ENCODE measurements at regions not wholly inside any gene's neighbourhood (a gene's known extent, or its start where the extent isn't known, plus 50 kb on each side); places are given as distances from the start of the nearest gene placed in this dataset.

- 56% methylated on average over 2 of the region's 2 CpGs for WGBS
- no peak overlapping the region for H3K27ac ChIP-seq (replicated peaks in 1 of 4)
- no peak overlapping the region for H3K4me3 ChIP-seq
- intact Hi-C loops (cut with DNase I): no loop called here
- H3K27me3 ChIP-seq: no peaks in the 10 kb centered on the region
- no peaks in the 10 kb centered on the region for H3K36me3 ChIP-seq
- no peak for DNase-seq (ENCODE audit: extremely low spot score)
- TF ChIP-seq POLR2AphosphoS5 (IDR thresholded peaks at IDR 0.05) (no peak), POLR2A (IDR thresholded peaks at IDR 0.05; ENCODE audit: low read depth) (no peak), CTCF (IDR thresholded peaks at IDR 0.05) (no peak), EP300 (IDR thresholded peaks at IDR 0.05) (no peak)
- H3K4me1 ChIP-seq: no peaks in the 10 kb centered on the region
- no peaks in the 10 kb centered on the region for H3K9me3 ChIP-seq
Observed at GRCh38 chr21:41091616-41092015, 76.3 kb upstream of the BACE2 start.

DNA sequence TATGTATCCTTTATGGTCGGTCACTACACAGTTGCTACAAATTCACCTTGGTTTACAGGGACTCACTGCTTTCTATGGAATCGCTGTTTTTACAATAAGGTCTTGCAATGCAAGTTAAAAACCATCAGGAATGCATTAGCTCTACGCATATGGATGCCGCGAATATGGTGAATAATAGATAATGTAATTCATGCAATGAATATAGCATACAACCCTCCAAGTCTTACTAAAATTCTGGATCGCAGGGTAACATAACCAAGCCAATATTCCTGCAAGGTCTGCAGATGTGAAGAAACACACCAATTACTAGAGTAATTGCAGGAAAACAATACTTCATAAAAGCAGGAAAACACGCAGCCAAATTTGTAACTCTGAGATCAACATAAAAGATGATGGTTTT lies 75.6 kb upstream of the BACE2 start:
- no peak overlapping the region for H3K4me3 ChIP-seq
- intact Hi-C loops (cut with DNase I): no loop called here

GRCh38 chr21:41095983-41096382 lies 72.0 kb upstream of the BACE2 start:
- WGBS: 56% methylated on average over 6 of the region's 6 CpGs
- no peak for DNase-seq (ENCODE audit: extremely low spot score)
- Histone ChIP-seq H3K9me3 (peaks cover 0 to 6% (median 1%) of the 10 kb centered on the region in 4 donors), H3K4me1 (no peaks in the 10 kb centered on the region), H3K36me3 (no peaks in the 10 kb centered on the region), H3K27ac (replicated peaks in 1 of 4) (no peak overlapping the region), H3K4me3 (no peak overlapping the region), H3K27me3 (no peaks in the 10 kb centered on the region)
- TF ChIP-seq CTCF (IDR thresholded peaks at IDR 0.05) (no peak), POLR2A (IDR thresholded peaks at IDR 0.05; ENCODE audit: low read depth) (no peak), POLR2AphosphoS5 (IDR thresholded peaks at IDR 0.05) (no peak), EP300 (IDR thresholded peaks at IDR 0.05) (no peak)
- intact Hi-C loops (cut with DNase I): no loop called here

More for the DNA sequence above, 75.6 kb upstream of the BACE2 start:
- Histone ChIP-seq H3K36me3 (no peaks in the 10 kb centered on the region), H3K27me3 (no peaks in the 10 kb centered on the region), H3K27ac (replicated peaks in 1 of 4) (no peak overlapping the region), H3K9me3 (no peaks in the 10 kb centered on the region), H3K4me1 (no peaks in the 10 kb centered on the region)
- WGBS: 94% methylated on average over 7 of the region's 7 CpGs
- TF ChIP-seq EP300 (IDR thresholded peaks at IDR 0.05) (no peak), POLR2AphosphoS5 (IDR thresholded peaks at IDR 0.05) (no peak), POLR2A (IDR thresholded peaks at IDR 0.05; ENCODE audit: low read depth) (no peak), CTCF (IDR thresholded peaks at IDR 0.05) (no peak)
- no peak for DNase-seq (ENCODE audit: extremely low spot score)

DNA sequence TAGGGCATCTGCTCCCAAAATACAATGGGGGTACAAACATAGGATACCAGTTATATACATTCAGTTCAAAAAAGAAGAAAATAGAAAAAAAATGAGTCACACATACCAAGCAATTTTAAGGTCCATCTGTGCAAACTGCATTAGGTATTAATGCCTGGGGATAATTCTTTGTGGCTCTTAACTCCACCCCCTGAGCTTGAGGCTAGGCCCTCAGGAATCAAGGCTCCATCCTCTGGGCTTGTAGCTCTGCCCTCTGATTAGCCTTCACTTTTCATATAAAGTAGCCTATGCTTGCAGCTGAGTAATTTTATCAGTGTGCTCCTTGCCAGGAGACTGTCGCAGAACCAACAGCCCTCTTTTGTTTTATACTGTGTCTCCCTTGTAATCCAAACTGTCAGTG lies 69.9 kb upstream of the BACE2 start:
- no peak overlapping the region for H3K4me3 ChIP-seq
- DNase-seq (ENCODE audit: extremely low spot score): no peak
- TF ChIP-seq CTCF (IDR thresholded peaks at IDR 0.05) (no peak), POLR2AphosphoS5 (IDR thresholded peaks at IDR 0.05) (no peak), POLR2A (IDR thresholded peaks at IDR 0.05; ENCODE audit: low read depth) (no peak), EP300 (IDR thresholded peaks at IDR 0.05) (no peak)
- H3K27ac ChIP-seq (replicated peaks in 1 of 4): no peak overlapping the region
- peaks cover 0 to 6% (median 1%) of the 10 kb centered on the region in 4 donors for H3K9me3 ChIP-seq
- H3K4me1 ChIP-seq: no peaks in the 10 kb centered on the region
- WGBS: 83% methylated on average over 1 of the region's 1 CpG
- no peaks in the 10 kb centered on the region for H3K27me3 ChIP-seq
- H3K36me3 ChIP-seq: no peaks in the 10 kb centered on the region
- intact Hi-C loops (cut with DNase I): no loop called here

GRCh38 chr21:41098481-41099042 lies 69.4 kb upstream of the BACE2 start:
- Histone ChIP-seq H3K4me1 (no peaks in the 10 kb centered on the region), H3K27ac (replicated peaks in 1 of 4) (no peak overlapping the region), H3K36me3 (no peaks in the 10 kb centered on the region), H3K9me3 (peaks cover 0 to 6% (median 1%) of the 10 kb centered on the region in 4 donors), H3K4me3 (no peak overlapping the region), H3K27me3 (no peaks in the 10 kb centered on the region)
- intact Hi-C loops (cut with DNase I): no loop called here
- 35% methylated on average over 2 of the region's 2 CpGs for WGBS
- no peak for TF ChIP-seq POLR2A (IDR thresholded peaks at IDR 0.05; ENCODE audit: low read depth)
- TF ChIP-seq POLR2AphosphoS5 (IDR thresholded peaks at IDR 0.05): no peak
- no peak for TF ChIP-seq CTCF (IDR thresholded peaks at IDR 0.05)
- no peak for TF ChIP-seq EP300 (IDR thresholded peaks at IDR 0.05)
- DNase-seq (ENCODE audit: extremely low spot score): no peak
